ENCODE measurements at regions not wholly inside any gene's neighbourhood (a gene's known extent, or its start where the extent isn't known, plus 50 kb on each side); places are given as distances from the start of the nearest gene placed in this dataset.

DNA sequence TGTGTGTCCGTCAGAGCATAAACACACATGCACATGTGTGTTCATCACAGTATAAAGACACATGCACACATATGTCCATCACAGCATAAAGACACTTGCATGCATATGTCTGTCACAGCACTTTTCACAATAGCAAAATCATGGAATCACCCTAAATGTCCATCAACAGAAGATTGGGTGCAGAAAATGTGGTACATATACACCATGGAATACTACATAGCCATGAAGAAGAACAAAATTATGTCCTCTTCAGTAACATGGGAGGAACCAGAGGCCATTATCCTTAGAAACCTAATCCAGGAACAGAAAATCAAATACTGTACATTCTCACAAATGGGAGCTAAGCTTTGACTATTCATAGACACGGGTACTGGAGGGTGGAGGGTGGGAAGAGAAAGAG lies 732.2 kb downstream of the GALR1 start:
- TF ChIP-seq, protein P1, sequence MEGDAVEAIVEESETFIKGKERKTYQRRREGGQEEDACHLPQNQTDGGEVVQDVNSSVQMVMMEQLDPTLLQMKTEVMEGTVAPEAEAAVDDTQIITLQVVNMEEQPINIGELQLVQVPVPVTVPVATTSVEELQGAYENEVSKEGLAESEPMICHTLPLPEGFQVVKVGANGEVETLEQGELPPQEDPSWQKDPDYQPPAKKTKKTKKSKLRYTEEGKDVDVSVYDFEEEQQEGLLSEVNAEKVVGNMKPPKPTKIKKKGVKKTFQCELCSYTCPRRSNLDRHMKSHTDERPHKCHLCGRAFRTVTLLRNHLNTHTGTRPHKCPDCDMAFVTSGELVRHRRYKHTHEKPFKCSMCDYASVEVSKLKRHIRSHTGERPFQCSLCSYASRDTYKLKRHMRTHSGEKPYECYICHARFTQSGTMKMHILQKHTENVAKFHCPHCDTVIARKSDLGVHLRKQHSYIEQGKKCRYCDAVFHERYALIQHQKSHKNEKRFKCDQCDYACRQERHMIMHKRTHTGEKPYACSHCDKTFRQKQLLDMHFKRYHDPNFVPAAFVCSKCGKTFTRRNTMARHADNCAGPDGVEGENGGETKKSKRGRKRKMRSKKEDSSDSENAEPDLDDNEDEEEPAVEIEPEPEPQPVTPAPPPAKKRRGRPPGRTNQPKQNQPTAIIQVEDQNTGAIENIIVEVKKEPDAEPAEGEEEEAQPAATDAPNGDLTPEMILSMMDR (conservative IDR thresholded peaks at IDR 0.05; ENCODE audit: low read length): no peak
- no peak overlapping the region for H3K4me3 ChIP-seq (ENCODE audit: low read length)
- no peak for DNase-seq (ENCODE audit: low read depth)

DNA sequence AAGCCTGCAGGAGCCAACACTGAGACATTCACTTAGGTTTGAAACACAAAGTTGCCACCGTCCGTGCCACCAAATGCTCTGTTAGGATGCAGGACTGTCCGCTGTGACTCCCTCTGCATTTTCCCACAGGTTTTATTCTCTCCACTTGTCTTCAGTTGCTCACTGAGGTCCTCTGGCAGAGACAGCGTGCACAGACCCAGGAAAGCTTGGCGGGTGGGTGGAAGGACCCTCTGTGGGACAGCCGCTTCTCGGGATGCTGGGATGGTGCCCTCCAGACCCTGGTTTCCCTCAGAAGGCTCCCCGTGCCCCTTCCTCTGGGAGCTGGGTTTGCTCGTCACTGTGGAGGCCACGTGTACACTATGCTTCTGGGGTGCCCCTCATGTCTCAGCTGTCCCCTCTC lies 733.6 kb downstream of the GALR1 start:
- DNase-seq (ENCODE audit: low read depth): no peak
- H3K4me3 ChIP-seq (ENCODE audit: low read length): no peak overlapping the region
- TF ChIP-seq, protein P1 (conservative IDR thresholded peaks at IDR 0.05; ENCODE audit: low read length): no peak

- DNase-seq (ENCODE audit: low read depth): no peak
- TF ChIP-seq, protein P1 (conservative IDR thresholded peaks at IDR 0.05; ENCODE audit: low read length): no peak
- H3K4me3 ChIP-seq (ENCODE audit: low read length): no peak overlapping the region
These were observed 734.5 kb downstream of the GALR1 start for GRCh38 chr18:77984178-77984577.

DNA sequence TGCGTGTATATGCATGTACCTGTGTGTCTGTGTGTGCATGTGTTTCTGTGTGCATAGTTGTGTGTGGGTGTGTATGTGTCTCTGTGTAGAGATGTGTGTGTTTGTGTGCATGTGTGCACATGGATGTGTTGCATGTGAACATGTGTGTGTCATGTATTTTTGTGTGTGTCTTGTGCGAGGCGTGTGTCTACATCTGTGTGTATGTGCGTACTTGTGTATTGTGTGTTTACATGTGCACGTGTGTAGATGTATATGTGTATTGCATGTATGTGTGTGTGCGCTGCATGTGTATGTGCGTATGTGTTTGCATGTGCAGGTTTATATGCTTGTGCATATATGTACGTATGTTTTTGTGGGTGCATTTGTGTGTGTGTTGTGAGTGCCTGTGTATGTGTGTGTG lies 735.2 kb downstream of the GALR1 start:
- no peak overlapping the region for H3K4me3 ChIP-seq (ENCODE audit: low read length)
- TF ChIP-seq, protein P1 (conservative IDR thresholded peaks at IDR 0.05; ENCODE audit: low read length): no peak
- no peak for DNase-seq (ENCODE audit: low read depth)

DNA sequence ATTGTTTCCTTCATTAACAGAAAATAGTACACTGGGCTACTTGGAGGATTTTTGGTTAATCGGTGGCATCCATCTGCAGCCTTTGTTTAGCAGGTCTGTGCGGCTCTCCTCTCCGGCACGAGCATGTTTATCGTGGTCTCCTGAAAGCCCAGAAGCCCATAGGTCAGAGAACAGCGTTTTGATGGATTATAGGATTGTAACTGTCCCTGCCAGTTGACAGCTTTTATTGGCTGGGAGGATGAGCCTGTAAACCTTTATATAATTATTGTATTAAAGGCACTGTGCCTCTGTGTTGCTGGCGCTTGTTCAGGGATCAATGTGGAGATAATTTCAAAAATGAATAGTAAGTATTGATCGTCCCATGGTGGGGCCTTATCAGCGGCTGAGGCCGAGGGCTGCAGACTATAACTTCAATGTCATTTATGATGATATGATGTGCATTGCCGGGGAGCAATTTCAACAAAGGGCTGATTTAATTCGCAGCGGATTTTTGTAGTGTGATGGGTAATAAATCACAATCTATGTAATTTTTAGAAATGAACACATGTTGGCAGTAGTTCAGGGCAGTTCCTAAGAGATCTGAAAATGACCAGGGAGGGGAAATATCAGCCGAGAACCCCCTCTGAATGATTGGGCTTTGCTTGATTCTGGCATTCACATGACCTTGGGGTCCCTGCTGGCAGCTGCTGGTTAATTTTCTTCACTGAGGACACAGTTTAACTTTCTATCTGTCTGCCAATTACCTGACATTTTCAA lies 736.1 kb downstream of the GALR1 start:
- no peak overlapping the region for H3K4me3 ChIP-seq (ENCODE audit: low read length)
- TF ChIP-seq, protein P1 (conservative IDR thresholded peaks at IDR 0.05; ENCODE audit: low read length): no peak
- DNase-seq (ENCODE audit: low read depth): no peak

DNA sequence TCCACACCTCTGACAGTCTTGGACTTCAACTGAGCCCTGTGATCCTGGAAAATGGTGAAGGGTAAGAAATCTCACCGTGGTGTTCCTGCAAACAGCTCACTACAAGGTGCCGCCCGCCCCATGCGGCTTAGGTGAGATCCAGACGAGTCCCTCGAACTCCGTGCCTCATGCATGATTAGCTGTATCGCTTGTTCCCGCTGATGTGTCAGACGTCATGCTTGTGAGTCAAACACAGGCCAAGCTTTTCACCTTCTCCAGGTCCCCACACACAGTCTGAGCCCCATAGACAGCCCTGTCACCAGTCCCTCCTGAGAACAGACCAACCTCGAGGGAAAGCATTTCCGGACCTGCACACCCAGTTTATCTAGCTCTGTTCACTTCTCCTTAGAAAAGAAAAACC lies 740.5 kb downstream of the GALR1 start:
- TF ChIP-seq, protein P1 (conservative IDR thresholded peaks at IDR 0.05; ENCODE audit: low read length): no peak
- no peak overlapping the region for H3K4me3 ChIP-seq (ENCODE audit: low read length)
- DNase-seq (ENCODE audit: low read depth): no peak

DNA sequence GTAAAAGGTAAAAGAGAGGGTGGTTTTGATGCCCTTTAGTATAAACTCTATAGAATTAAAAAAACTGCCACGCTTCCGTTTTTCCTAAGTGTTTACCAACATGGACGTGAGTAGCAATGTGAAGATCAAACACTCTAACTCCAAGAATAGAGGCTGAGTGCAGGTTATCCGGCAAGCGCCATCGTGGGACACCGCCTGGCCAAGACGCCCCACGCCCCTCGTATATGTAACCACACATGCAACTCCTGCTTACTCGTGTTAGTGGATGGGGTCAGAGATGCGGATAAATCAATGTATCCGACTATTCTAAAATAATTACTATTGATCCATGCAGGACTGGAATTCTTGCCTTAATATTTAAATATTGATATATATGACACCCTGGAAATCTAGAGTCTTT lies 741.3 kb downstream of the GALR1 start:
- H3K4me3 ChIP-seq (ENCODE audit: low read length): no peak overlapping the region
- TF ChIP-seq, protein P1 (conservative IDR thresholded peaks at IDR 0.05; ENCODE audit: low read length): no peak
- no peak for DNase-seq (ENCODE audit: low read depth)

Data from AG10803 (cell line).